Endodermal cell (in vitro differentiated cells): ENCODE measurements at regions not wholly inside any gene's neighbourhood (a gene's known extent, or its start where the extent isn't known, plus 50 kb on each side); places are given as distances from the start of the nearest gene placed in this dataset.
A peak's percentile ranks its signal among the peaks of the same experiment; 100 is the strongest.

ENCODE experiments used
- DNase-seq: peaks from one replicate; pipeline ENCODE4 v3.0.0-alpha.2; 2017
- H3K27ac ChIP-seq: 2 replicates; pipeline ENCODE4 v1.5.1; 2013; ENCODE audit warnings: mild to moderate bottlenecking, low read depth, low read length, moderate library complexity
- H3K27me3 ChIP-seq: 2 replicates; pipeline ENCODE4 v1.6.1; 2013; ENCODE audit warnings: mild to moderate bottlenecking, low read length, moderate library complexity; ENCODE audit not compliant: insufficient read depth, control insufficient read depth, poor library complexity, severe bottlenecking
- H3K36me3 ChIP-seq: 2 replicates; pipeline ENCODE4 v1.7.0; 2013; ENCODE audit warnings: mild to moderate bottlenecking, low read length, moderate library complexity; ENCODE audit not compliant: control insufficient read depth, insufficient read depth
- H3K4me1 ChIP-seq: one replicate; pipeline ENCODE4 v1.7.0; 2013; ENCODE audit warnings: low read length; ENCODE audit not compliant: control insufficient read depth, insufficient read depth
- H3K4me3 ChIP-seq: 2 replicates; pipeline ENCODE4 v1.5.1; 2013; ENCODE audit warnings: mild to moderate bottlenecking, low read length, moderate library complexity
- H3K9ac ChIP-seq: 2 replicates; pipeline ENCODE4 v1.6.1; 2013; ENCODE audit warnings: mild to moderate bottlenecking, low read length, moderate library complexity; ENCODE audit not compliant: poor library complexity, severe bottlenecking; ENCODE audit errors: extremely low read depth
- H3K9me3 ChIP-seq: 2 replicates; pipeline ENCODE4 v1.6.1; 2013; ENCODE audit warnings: mild to moderate bottlenecking, low read length, moderate library complexity; ENCODE audit not compliant: control insufficient read depth
- H3K27ac Mint-ChIP-seq: 2 replicates; pipeline ENCODE4 v1.8.0; 2020; ENCODE audit warnings: mixed read lengths
- H3K27me3 Mint-ChIP-seq: 2 replicates; pipeline ENCODE4 v1.8.0; 2021; ENCODE audit warnings: mild to moderate bottlenecking, mixed read lengths; ENCODE audit not compliant: insufficient read depth
- H3K36me3 Mint-ChIP-seq: 2 replicates; pipeline ENCODE4 v1.8.0; 2020; ENCODE audit warnings: low read depth, mixed read lengths
- H3K4me1 Mint-ChIP-seq: 2 replicates; pipeline ENCODE4 v1.8.0; 2020; ENCODE audit warnings: mixed read lengths
- H3K4me3 Mint-ChIP-seq: 2 replicates; pipeline ENCODE4 v1.8.0; 2020; ENCODE audit warnings: mild to moderate bottlenecking, moderate library complexity, mixed read lengths
- H3K9me3 Mint-ChIP-seq: 2 replicates; pipeline ENCODE4 v1.8.0; 2020; ENCODE audit warnings: mild to moderate bottlenecking, mixed read lengths
- CTCF ChIP-seq: fragments of 200-600 bp; sonication (generic); conservative IDR thresholded peaks from 2 replicates; pipeline ENCODE4 v1.5.0; 2021; ENCODE audit warnings: antibody characterized with exemption, mild to moderate bottlenecking
- WGBS, 2 experiments: methylation state at CpG; one replicate each; pipeline versions ENCODE4 v1.1.5 to v1.1.7; 2013; ENCODE audit warnings: missing lambda C conversion rate in 2 of 2, mixed read lengths in 1 of 2; ENCODE audit not compliant: insufficient coverage in 1 of 2, insufficient read length in 1 of 2; 5-methylcytosine and 5-hydroxymethylcytosine counted together

GRCh38 chr7:81500631-81501030, 269.2 kb downstream of the HGF start:
- Mint-ChIP-seq H3K36me3 (no peaks in the 10 kb centered on the region), H3K27me3 (no peaks in the 10 kb centered on the region), H3K9me3 (peaks cover 5% of the 10 kb centered on the region), H3K27ac (no peak overlapping the region), H3K4me1 (peaks cover 31% of the 10 kb centered on the region), H3K4me3 (no peak overlapping the region)
- Histone ChIP-seq H3K27me3 (no peaks in the 10 kb centered on the region), H3K9ac (no peak overlapping the region), H3K27ac (no peak overlapping the region), H3K36me3 (no peaks in the 10 kb centered on the region), H3K4me1 (peaks cover 6% of the 10 kb centered on the region), H3K4me3 (no peak overlapping the region), H3K9me3 (peaks cover 13% of the 10 kb centered on the region)
- TF ChIP-seq CTCF, result no peak
- WGBS, 2 experiments, result 82 to 84% methylated on average over 5 to 8 of the region's 8 CpGs
- no peak for DNase-seq

- H3K9ac ChIP-seq, result no peak overlapping the region
- no peaks in the 10 kb centered on the region for H3K36me3 Mint-ChIP-seq
Measured at GRCh38 chr7:81499262-81500116, 270.4 kb downstream of the HGF start.

GRCh38 chr7:81498176-81498575, 271.7 kb downstream of the HGF start:
- H3K4me3 Mint-ChIP-seq, result no peak overlapping the region
- H3K36me3 Mint-ChIP-seq, result no peaks in the 10 kb centered on the region
- no peak overlapping the region for H3K9ac ChIP-seq
- no peak for DNase-seq
- no peaks in the 10 kb centered on the region for H3K36me3 ChIP-seq
- peaks cover 31% of the 10 kb centered on the region for H3K4me1 Mint-ChIP-seq
- H3K27ac ChIP-seq, result no peak overlapping the region
- no peaks in the 10 kb centered on the region for H3K27me3 Mint-ChIP-seq
- H3K9me3 ChIP-seq, result peaks cover 13% of the 10 kb centered on the region
- peaks cover 6% of the 10 kb centered on the region for H3K4me1 ChIP-seq
- H3K9me3 Mint-ChIP-seq, result peaks cover 5% of the 10 kb centered on the region
- WGBS, 2 experiments, result 85 to 86% methylated on average over 1 of the region's 1 CpG
- no peak for TF ChIP-seq CTCF
- peaks cover 10% of the 10 kb centered on the region for H3K27me3 ChIP-seq
- H3K4me3 ChIP-seq, result no peak overlapping the region
- no peak overlapping the region for H3K27ac Mint-ChIP-seq

More at GRCh38 chr7:81499262-81500116, 270.4 kb downstream of the HGF start:
- Mint-ChIP-seq H3K4me3 (no peak overlapping the region), H3K27me3 (no peaks in the 10 kb centered on the region), H3K9me3 (peaks cover 5% of the 10 kb centered on the region), H3K4me1 (peaks cover 31% of the 10 kb centered on the region), H3K27ac (peak overlapping the region; percentile 55)
- no peaks in the 10 kb centered on the region for H3K36me3 ChIP-seq
- whole genome bisulfite sequencing, 2 experiments, result 75 to 81% methylated on average over 2 to 4 of the region's 4 CpGs
- TF ChIP-seq CTCF, result peak; percentile 85
- H3K27ac ChIP-seq, result no peak overlapping the region
- H3K27me3 ChIP-seq, result no peaks in the 10 kb centered on the region
- peaks cover 13% of the 10 kb centered on the region for H3K9me3 ChIP-seq
- DNase-seq, result peak; percentile 56
- H3K4me1 ChIP-seq, result peaks cover 6% of the 10 kb centered on the region
- no peak overlapping the region for H3K4me3 ChIP-seq
